Neutrophil (primary cell): ENCODE measurements at regions not wholly inside any gene's neighbourhood (a gene's known extent, or its start where the extent isn't known, plus 50 kb on each side); places are given as distances from the start of the nearest gene placed in this dataset.

ENCODE experiments used
- H3K27ac ChIP-seq: fragments of 200-600 bp; sonication (generic); 2 replicates; pipeline ENCODE4 v1.5.1; 2016; ENCODE audit warnings: mild to moderate bottlenecking, moderate library complexity
- H3K27me3 ChIP-seq: fragments of 200-600 bp; sonication (generic); 2 replicates; pipeline ENCODE4 v1.6.0; 2016; ENCODE audit warnings: mild to moderate bottlenecking
- H3K36me3 ChIP-seq: fragments of 200-600 bp; sonication (generic); 2 replicates; pipeline ENCODE4 v1.5.1; 2017
- H3K4me1 ChIP-seq, 2 experiments: fragments of 200-600 bp in 1 of 2; sonication (generic) in 1 of 2; 1 replicate in 1 of 2; 2 replicates in 1 of 2; pipeline versions ENCODE4 v1.5.1 to v1.6.1; 2013 to 2016; ENCODE audit warnings: low read depth in 1 of 2, low read length in 1 of 2, mild to moderate bottlenecking in 1 of 2, moderate library complexity in 1 of 2; ENCODE audit not compliant: control insufficient read depth in 1 of 2, insufficient read depth in 1 of 2
- H3K4me3 ChIP-seq, 2 experiments: fragments of 200-600 bp in 1 of 2; sonication (generic) in 1 of 2; 1 replicate in 1 of 2; 2 replicates in 1 of 2; pipeline ENCODE4 v1.5.1; 2013 to 2016; ENCODE audit warnings: low read depth in 1 of 2, low read length in 1 of 2, mild to moderate bottlenecking in 1 of 2, moderate library complexity in 1 of 2
- H3K9me3 ChIP-seq: fragments of 200-600 bp; sonication (generic); 2 replicates; pipeline ENCODE4 v1.5.1; 2016
- TF ChIP-seq, protein P1 (sequence below): fragments of 200-600 bp; sonication (generic); IDR thresholded peaks from 2 replicates; pipeline ENCODE4 v1.5.1; 2016; ENCODE audit warnings: antibody characterized with exemption

DNA sequence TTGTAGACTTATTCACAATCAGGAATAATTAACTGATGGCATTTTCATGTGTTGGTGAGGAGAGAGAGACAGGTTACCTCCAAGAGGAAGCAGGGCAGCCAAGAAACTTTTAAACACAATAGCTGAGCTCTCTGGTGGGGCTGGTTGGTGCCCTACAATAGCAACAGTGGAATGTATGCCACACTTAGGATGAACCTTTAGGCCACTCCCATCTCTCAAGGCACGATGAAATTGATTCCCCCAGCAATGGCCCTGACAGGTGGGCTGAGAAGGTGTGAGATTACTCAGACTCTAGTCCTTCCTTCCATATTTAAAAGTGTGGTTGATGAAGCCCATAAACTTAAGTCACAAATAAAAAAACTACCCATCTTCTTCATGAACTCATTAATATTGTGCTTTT is 219.4 kb upstream of the CYRIA start:
- Histone ChIP-seq H3K27me3 (no peaks in the 10 kb centered on the region), H3K9me3 (no peaks in the 10 kb centered on the region), H3K4me3 (no peak overlapping the region), H3K27ac (no peak overlapping the region), H3K4me1 (no peaks in the 10 kb centered on the region), H3K36me3 (no peaks in the 10 kb centered on the region)
- TF ChIP-seq, protein P1, sequence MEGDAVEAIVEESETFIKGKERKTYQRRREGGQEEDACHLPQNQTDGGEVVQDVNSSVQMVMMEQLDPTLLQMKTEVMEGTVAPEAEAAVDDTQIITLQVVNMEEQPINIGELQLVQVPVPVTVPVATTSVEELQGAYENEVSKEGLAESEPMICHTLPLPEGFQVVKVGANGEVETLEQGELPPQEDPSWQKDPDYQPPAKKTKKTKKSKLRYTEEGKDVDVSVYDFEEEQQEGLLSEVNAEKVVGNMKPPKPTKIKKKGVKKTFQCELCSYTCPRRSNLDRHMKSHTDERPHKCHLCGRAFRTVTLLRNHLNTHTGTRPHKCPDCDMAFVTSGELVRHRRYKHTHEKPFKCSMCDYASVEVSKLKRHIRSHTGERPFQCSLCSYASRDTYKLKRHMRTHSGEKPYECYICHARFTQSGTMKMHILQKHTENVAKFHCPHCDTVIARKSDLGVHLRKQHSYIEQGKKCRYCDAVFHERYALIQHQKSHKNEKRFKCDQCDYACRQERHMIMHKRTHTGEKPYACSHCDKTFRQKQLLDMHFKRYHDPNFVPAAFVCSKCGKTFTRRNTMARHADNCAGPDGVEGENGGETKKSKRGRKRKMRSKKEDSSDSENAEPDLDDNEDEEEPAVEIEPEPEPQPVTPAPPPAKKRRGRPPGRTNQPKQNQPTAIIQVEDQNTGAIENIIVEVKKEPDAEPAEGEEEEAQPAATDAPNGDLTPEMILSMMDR = no peak

DNA sequence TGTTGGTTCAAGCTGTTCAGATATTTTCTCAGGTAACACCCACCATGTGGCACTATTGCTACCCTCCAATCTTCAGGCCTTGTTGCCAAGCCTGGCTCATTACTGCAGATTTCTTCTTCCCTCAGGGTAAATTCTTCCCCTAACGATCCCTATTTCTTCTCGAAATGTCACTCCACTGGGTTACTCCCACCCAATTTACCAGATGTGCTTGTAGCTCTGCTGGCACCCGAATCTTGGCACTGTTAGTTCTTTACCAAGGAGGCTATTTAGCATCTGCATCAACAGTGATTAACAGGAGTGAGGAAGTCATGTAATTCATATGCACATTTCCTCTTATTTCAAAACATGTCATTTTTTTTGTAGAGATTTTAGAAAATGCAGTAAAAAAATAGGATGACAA is 217.1 kb upstream of the CYRIA start:
- Histone ChIP-seq H3K27ac (no peak overlapping the region), H3K9me3 (no peaks in the 10 kb centered on the region), H3K4me3 (no peak overlapping the region), H3K36me3 (no peaks in the 10 kb centered on the region), H3K4me1 (no peaks in the 10 kb centered on the region), H3K27me3 (no peaks in the 10 kb centered on the region)
- TF ChIP-seq, protein P1 = no peak

DNA sequence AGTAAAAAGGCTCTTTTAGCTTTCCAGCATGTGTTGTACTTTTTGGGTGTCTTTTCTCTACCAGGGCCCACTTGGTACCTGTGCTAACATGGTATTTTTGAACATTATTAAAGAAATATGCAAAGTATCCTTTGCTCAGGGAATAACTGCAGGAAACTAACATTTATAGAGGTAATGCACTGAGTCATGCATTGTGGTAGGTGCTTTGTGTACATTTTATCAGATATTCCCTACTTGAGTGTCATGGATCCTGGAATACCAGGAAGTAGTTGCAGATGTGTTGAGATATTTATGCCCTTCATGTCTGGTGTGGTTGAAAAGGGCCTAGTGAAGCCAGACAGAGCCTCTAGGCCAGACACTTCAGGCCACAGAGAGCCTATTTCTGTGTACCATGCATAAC is 215.5 kb upstream of the CYRIA start:
- no peaks in the 10 kb centered on the region for H3K4me1 ChIP-seq
- no peaks in the 10 kb centered on the region for H3K36me3 ChIP-seq
- TF ChIP-seq, protein P1 = no peak
- no peaks in the 10 kb centered on the region for H3K27me3 ChIP-seq
- H3K4me3 ChIP-seq = no peak overlapping the region
- no peaks in the 10 kb centered on the region for H3K9me3 ChIP-seq
- no peak overlapping the region for H3K27ac ChIP-seq

DNA sequence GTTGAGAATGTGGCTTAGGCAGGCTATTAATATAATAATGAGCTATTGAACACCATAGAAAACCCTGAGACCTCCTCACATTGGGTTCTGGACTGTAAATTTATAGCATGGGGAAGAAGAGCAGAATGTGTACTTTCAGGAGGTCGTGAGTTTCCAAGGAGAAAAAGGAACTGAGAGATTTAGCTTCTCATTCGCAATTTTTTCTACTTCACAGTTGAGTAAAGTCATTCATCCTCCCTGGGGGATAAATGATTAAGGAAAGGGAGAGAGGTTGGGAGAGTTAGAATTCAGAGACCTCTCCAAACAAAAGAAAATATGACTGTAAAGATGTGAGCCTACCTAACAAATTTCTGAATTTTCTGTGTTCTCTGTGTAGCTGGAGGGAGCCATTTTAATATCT is 205.8 kb upstream of the CYRIA start:
- H3K9me3 ChIP-seq = no peaks in the 10 kb centered on the region
- H3K27me3 ChIP-seq = no peaks in the 10 kb centered on the region
- TF ChIP-seq, protein P1 = no peak
- no peaks in the 10 kb centered on the region for H3K4me1 ChIP-seq
- H3K27ac ChIP-seq = no peak overlapping the region
- H3K36me3 ChIP-seq = no peaks in the 10 kb centered on the region
- H3K4me3 ChIP-seq = no peak overlapping the region

DNA sequence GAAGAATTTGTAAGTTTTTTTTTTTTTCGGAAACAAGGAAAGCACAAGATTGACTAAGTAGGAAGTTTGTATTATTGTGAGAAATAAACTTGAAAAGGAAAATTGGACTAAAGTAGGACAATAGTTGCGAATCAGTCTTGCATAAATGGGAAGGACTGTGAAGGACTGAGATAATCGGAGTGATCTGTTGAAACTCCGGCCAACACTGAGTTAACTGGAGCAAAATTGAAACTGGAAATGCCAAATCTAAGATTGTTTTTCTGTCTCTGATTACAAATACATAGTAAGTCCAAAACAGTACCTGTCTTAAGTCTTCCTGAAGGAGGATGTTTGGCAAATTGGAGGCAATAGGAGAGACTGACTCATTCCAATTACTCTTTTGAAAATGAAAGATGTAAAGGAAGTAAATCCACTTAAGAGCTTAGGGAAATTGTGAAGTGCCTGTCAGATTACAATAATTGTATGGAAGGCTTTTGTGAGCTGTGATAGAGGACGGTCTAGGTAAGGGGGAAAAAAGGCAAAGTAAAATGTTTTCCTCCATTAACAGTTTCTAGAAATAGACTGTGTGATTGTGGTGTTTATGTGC is 204.9 kb upstream of the CYRIA start:
- H3K36me3 ChIP-seq = no peaks in the 10 kb centered on the region
- no peaks in the 10 kb centered on the region for H3K27me3 ChIP-seq
- H3K4me3 ChIP-seq = no peak overlapping the region
- no peak overlapping the region for H3K27ac ChIP-seq
- no peaks in the 10 kb centered on the region for H3K9me3 ChIP-seq
- no peaks in the 10 kb centered on the region for H3K4me1 ChIP-seq
- TF ChIP-seq, protein P1 = no peak

DNA sequence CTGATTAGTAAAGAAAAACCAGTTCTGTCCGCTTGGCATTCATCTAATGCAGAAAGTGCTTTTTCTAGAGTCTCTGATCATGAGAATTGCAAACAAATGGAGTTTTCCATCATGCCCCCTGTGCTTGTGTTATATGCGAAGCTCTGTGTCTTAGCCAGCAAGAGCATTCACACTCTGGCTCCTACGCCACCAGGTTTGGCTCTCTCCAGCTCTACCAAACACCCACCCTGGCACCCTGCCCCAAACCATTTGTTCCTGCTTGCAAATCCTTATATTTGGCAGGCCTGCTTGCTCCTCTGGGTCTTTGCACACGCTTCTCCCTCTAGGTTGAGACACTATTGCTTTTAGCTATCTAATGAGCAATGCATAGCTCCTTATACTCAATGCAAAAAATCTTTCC is 204.1 kb upstream of the CYRIA start:
- H3K27me3 ChIP-seq = no peaks in the 10 kb centered on the region
- H3K27ac ChIP-seq = no peak overlapping the region
- TF ChIP-seq, protein P1 = no peak
- H3K4me1 ChIP-seq = no peaks in the 10 kb centered on the region
- H3K9me3 ChIP-seq = no peaks in the 10 kb centered on the region
- no peaks in the 10 kb centered on the region for H3K36me3 ChIP-seq
- H3K4me3 ChIP-seq = no peak overlapping the region
